ENCODE measurements at regions not wholly inside any gene's neighbourhood (a gene's known extent, or its start where the extent isn't known, plus 50 kb on each side); places are given as distances from the start of the nearest gene placed in this dataset.

DNA sequence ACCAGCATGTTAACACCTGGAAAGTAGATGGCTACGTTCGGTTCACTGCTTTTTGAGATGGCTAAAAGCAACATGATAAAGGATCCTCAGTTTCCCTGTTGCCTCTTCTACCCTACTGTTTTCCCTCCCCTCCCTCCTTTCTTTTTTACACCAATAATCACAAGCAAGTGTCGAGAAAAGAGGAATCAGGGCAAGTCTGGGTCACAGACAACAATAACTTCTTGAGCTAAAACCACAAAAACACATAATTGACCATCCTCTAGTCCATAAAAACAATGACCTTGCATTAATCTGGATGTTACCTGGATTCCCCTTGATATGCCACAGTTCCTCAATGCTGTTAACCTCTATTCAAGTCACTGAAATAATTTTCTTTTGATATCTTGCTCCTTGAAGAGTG, 736.6 kb upstream of the GCFC2 start (continued):
- TF ChIP-seq, protein P1, sequence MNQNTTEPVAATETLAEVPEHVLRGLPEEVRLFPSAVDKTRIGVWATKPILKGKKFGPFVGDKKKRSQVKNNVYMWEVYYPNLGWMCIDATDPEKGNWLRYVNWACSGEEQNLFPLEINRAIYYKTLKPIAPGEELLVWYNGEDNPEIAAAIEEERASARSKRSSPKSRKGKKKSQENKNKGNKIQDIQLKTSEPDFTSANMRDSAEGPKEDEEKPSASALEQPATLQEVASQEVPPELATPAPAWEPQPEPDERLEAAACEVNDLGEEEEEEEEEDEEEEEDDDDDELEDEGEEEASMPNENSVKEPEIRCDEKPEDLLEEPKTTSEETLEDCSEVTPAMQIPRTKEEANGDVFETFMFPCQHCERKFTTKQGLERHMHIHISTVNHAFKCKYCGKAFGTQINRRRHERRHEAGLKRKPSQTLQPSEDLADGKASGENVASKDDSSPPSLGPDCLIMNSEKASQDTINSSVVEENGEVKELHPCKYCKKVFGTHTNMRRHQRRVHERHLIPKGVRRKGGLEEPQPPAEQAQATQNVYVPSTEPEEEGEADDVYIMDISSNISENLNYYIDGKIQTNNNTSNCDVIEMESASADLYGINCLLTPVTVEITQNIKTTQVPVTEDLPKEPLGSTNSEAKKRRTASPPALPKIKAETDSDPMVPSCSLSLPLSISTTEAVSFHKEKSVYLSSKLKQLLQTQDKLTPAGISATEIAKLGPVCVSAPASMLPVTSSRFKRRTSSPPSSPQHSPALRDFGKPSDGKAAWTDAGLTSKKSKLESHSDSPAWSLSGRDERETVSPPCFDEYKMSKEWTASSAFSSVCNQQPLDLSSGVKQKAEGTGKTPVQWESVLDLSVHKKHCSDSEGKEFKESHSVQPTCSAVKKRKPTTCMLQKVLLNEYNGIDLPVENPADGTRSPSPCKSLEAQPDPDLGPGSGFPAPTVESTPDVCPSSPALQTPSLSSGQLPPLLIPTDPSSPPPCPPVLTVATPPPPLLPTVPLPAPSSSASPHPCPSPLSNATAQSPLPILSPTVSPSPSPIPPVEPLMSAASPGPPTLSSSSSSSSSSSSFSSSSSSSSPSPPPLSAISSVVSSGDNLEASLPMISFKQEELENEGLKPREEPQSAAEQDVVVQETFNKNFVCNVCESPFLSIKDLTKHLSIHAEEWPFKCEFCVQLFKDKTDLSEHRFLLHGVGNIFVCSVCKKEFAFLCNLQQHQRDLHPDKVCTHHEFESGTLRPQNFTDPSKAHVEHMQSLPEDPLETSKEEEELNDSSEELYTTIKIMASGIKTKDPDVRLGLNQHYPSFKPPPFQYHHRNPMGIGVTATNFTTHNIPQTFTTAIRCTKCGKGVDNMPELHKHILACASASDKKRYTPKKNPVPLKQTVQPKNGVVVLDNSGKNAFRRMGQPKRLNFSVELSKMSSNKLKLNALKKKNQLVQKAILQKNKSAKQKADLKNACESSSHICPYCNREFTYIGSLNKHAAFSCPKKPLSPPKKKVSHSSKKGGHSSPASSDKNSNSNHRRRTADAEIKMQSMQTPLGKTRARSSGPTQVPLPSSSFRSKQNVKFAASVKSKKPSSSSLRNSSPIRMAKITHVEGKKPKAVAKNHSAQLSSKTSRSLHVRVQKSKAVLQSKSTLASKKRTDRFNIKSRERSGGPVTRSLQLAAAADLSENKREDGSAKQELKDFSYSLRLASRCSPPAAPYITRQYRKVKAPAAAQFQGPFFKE (tag by site-specific recombination; IDR thresholded peaks at IDR 0.05; ENCODE audit: borderline replicate concordance), result no peak
- TF ChIP-seq ZNF701 (tag by site-specific recombination; IDR thresholded peaks at IDR 0.05) (no peak), ZNF571 (tag by site-specific recombination; IDR thresholded peaks at IDR 0.05) (no peak), ZNF514 (tag by site-specific recombination; IDR thresholded peaks at IDR 0.05) (no peak), ZNF266 (tag by site-specific recombination; IDR thresholded peaks at IDR 0.05; ENCODE audit: low read depth) (no peak), ZNF16 (tag by site-specific recombination; IDR thresholded peaks at IDR 0.05; ENCODE audit: low read depth) (no peak), ZNF214 (tag by site-specific recombination; IDR thresholded peaks at IDR 0.05; ENCODE audit: borderline replicate concordance) (no peak)

DNA sequence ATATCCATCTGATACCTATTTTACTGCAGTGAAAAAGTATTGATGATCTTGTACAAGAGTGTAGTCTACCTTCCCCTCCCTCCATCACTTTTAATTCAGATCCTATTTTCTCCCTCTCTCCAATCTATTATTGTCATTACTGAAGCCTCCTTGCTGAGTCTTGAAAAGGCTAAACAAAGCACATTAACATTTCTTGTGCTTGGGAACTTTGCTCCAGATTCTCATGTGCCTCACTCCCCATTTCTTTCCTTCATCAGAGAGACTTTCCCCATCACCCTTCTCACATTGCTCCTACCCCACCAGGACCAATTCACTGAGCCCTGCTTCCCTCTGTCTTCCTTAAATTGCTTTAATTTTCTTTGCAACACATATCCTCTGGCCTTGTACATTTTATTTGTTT, 736.2 kb upstream of the GCFC2 start:
- ChIA-PET CTCF (no interaction called here), POLR2A (no interaction called here)
- TF ChIP-seq ZNF776 (tag by site-specific recombination; IDR thresholded peaks at IDR 0.05; ENCODE audit: borderline replicate concordance) (no peak), ZSCAN4 (tag by site-specific recombination; IDR thresholded peaks at IDR 0.05) (no peak), ZNF555 (tag by site-specific recombination; conservative IDR thresholded peaks at IDR 0.05) (no peak), ZNF350 (tag by site-specific recombination; IDR thresholded peaks at IDR 0.05) (no peak), ELK4 (IDR thresholded peaks at IDR 0.05; ENCODE audit: borderline replicate concordance, low read depth, low read length) (no peak), OSR2 (tag by site-specific recombination; IDR thresholded peaks at IDR 0.05) (no peak), ZBTB20 (tag by site-specific recombination; IDR thresholded peaks at IDR 0.05) (no peak), RBAK (tag by site-specific recombination; IDR thresholded peaks at IDR 0.05) (no peak), ZNF560 (tag by site-specific recombination; IDR thresholded peaks at IDR 0.05; ENCODE audit: borderline replicate concordance) (no peak), YY1 (tag by site-specific recombination; IDR thresholded peaks at IDR 0.05) (no peak), ZNF148 (tag by site-specific recombination; IDR thresholded peaks at IDR 0.05; ENCODE audit: borderline replicate concordance) (no peak)
- TF ChIP-seq, protein P2, sequence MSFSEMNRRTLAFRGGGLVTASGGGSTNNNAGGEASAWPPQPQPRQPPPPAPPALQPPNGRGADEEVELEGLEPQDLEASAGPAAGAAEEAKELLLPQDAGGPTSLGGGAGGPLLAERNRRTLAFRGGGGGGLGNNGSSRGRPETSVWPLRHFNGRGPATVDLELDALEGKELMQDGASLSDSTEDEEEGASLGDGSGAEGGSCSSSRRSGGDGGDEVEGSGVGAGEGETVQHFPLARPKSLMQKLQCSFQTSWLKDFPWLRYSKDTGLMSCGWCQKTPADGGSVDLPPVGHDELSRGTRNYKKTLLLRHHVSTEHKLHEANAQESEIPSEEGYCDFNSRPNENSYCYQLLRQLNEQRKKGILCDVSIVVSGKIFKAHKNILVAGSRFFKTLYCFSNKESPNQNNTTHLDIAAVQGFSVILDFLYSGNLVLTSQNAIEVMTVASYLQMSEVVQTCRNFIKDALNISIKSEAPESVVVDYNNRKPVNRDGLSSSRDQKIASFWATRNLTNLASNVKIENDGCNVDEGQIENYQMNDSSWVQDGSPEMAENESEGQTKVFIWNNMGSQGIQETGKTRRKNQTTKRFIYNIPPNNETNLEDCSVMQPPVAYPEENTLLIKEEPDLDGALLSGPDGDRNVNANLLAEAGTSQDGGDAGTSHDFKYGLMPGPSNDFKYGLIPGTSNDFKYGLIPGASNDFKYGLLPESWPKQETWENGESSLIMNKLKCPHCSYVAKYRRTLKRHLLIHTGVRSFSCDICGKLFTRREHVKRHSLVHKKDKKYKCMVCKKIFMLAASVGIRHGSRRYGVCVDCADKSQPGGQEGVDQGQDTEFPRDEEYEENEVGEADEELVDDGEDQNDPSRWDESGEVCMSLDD (tag by site-specific recombination; IDR thresholded peaks at IDR 0.05), result no peak
- TF ChIP-seq, protein P3, sequence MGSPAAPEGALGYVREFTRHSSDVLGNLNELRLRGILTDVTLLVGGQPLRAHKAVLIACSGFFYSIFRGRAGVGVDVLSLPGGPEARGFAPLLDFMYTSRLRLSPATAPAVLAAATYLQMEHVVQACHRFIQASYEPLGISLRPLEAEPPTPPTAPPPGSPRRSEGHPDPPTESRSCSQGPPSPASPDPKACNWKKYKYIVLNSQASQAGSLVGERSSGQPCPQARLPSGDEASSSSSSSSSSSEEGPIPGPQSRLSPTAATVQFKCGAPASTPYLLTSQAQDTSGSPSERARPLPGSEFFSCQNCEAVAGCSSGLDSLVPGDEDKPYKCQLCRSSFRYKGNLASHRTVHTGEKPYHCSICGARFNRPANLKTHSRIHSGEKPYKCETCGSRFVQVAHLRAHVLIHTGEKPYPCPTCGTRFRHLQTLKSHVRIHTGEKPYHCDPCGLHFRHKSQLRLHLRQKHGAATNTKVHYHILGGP (tag by site-specific recombination; IDR thresholded peaks at IDR 0.05), result no peak
- Histone ChIP-seq H3K27ac (ENCODE audit: extremely low read depth, low read depth, low read length) (no peak overlapping the region), H3K4me1 (ENCODE audit: control insufficient read depth, insufficient read depth, low read length) (no peaks in the 10 kb centered on the region), H3K9me3 (ENCODE audit: control insufficient read depth, insufficient read depth, low read depth, low read length) (no peaks in the 10 kb centered on the region), H3K4me3 (ENCODE audit: low read depth, low read length) (no peak overlapping the region), H3K36me3 (ENCODE audit: control insufficient read depth in 2 of 2, insufficient read depth in 1 of 2, low read length in 2 of 2) (no peaks in the 10 kb centered on the region)

All from HEK293 (cell line).